Body of pancreas (tissue), 4 donors: ENCODE measurements at regions not wholly inside any gene's neighbourhood (a gene's known extent, or its start where the extent isn't known, plus 50 kb on each side); places are given as distances from the start of the nearest gene placed in this dataset.

Experiments
- POLR2A ChIP-seq, 3 donors: fragments of 450-650 bp; IDR thresholded peaks; one replicate each; pipeline ENCODE4 v1.6.1; 2016; ENCODE audit warnings: antibody characterized with exemption in 3 of 3, mild to moderate bottlenecking in 2 of 3
- TF ChIP-seq, protein P1 (sequence below), 7 experiments: fragments of 450-650 bp in 4 of 7; fragments of 200-600 bp in 3 of 7; sonication (generic) in 3 of 7; IDR thresholded peaks; one replicate each; pipeline ENCODE4 v1.5.1; 2016 to 2019; ENCODE audit warnings: antibody characterized with exemption in 7 of 7

DNA sequence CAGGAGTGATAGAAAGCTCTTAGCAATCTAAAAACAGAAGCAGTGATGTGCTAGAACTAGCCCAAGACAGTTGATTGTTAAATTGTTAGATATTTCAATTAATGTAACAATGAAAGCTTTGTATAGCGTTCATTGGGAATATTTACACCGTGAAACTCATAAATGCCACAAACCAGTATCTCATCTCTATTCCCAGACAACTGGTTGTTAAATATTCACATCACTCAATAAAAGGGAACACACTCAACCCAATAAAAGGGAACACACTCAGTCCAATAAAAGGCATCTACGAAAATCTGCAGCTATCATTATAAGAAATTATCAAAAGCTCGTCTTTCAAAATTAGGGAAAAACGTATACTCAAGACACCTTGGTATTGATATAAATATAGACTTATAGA is 270.9 kb downstream of the CYLC2 start:
- TF ChIP-seq, protein P1, sequence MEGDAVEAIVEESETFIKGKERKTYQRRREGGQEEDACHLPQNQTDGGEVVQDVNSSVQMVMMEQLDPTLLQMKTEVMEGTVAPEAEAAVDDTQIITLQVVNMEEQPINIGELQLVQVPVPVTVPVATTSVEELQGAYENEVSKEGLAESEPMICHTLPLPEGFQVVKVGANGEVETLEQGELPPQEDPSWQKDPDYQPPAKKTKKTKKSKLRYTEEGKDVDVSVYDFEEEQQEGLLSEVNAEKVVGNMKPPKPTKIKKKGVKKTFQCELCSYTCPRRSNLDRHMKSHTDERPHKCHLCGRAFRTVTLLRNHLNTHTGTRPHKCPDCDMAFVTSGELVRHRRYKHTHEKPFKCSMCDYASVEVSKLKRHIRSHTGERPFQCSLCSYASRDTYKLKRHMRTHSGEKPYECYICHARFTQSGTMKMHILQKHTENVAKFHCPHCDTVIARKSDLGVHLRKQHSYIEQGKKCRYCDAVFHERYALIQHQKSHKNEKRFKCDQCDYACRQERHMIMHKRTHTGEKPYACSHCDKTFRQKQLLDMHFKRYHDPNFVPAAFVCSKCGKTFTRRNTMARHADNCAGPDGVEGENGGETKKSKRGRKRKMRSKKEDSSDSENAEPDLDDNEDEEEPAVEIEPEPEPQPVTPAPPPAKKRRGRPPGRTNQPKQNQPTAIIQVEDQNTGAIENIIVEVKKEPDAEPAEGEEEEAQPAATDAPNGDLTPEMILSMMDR (IDR thresholded peaks at IDR 0.05), result no peak
- no peak for TF ChIP-seq POLR2A (IDR thresholded peaks at IDR 0.05)
